HuH-7.5 (cell line): ENCODE measurements at regions not wholly inside any gene's neighbourhood (a gene's known extent, or its start where the extent isn't known, plus 50 kb on each side); places are given as distances from the start of the nearest gene placed in this dataset.

Experiments
- DNase-seq: peaks from one replicate; pipeline ENCODE4 v3.0.0; 2011; ENCODE audit warnings: low spot score

GRCh38 chr2:71936076-71937030 lies 211.3 kb downstream of the CYP26B1 start:
- no peak for DNase-seq

DNA sequence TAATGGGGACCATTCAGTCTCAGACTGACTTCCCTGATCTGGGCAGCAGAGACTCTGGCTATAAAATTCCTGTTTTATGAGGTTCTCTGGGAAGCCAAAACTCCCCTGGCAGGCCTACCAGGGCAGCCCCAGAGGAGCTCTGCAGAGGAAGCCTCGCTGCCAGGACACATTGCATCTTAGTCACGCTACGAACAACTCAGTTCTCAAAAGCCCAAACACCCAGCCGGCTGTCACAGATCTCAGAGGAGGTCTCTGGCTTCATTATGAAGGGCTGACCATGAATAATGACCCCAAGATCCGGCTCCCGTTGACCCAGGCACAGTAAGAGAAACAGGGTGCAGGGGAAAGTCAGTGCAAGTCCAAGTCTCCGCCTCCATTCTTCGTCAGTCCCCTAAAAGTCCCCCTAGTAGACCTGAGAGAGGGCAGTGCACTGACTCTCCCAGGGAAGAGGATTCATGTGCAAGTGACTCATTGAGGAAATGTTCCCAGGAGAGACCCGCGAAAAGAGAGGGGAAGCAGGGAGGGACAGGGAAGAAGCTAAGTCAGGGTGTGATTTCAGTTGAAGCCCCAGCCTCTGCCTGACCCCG lies 212.3 kb downstream of the CYP26B1 start:
- no peak for DNase-seq

- no peak for DNase-seq
These were observed 212.9 kb downstream of the CYP26B1 start for GRCh38 chr2:71934595-71935261.

- DNase-seq = no peak
These were observed 213.4 kb downstream of the CYP26B1 start for GRCh38 chr2:71934320-71934593.

DNA sequence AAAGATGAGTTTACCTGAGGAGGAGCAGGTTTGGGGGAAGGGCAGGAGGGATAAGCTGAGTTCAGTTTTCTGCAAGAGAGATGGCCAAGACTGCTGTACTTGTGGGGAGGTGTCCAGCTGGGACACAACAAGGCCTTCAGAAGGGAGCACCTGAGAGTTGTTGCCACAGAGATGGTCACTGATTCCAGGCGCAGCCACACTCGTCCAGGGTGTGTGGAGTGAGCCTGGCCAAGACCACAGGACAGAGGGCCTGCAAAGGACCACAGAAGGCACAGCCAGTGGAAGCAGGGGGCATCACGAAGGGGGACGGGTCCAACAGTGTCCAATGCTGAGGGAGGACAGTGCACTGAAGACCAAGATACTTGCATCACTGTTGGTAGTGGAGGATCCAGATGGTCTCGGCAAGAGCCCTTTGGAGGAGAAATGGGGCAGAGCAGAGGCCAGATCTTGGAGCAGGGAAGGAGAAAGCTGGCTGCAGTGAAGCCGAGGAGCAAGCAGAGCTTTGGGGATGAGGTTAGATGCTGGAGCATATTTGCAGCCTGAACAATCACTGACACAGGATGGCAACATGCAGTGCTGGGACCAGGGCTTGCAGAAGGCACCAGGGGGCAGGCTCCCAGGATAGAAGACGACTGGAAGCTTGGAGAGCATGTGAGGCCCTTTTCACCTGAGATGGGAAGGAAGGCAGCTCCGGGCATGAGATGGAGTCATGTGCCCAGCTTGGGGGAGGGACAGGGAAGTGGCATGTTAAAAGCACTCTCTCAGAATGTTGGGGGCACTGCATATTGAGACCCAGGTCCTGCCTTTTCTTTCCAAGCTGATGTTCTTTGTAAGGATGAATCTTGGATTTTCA lies 214.0 kb downstream of the CYP26B1 start:
- peak; percentile 50 for DNase-seq

GRCh38 chr2:71932780-71933466 lies 214.7 kb downstream of the CYP26B1 start:
- no peak for DNase-seq

DNA sequence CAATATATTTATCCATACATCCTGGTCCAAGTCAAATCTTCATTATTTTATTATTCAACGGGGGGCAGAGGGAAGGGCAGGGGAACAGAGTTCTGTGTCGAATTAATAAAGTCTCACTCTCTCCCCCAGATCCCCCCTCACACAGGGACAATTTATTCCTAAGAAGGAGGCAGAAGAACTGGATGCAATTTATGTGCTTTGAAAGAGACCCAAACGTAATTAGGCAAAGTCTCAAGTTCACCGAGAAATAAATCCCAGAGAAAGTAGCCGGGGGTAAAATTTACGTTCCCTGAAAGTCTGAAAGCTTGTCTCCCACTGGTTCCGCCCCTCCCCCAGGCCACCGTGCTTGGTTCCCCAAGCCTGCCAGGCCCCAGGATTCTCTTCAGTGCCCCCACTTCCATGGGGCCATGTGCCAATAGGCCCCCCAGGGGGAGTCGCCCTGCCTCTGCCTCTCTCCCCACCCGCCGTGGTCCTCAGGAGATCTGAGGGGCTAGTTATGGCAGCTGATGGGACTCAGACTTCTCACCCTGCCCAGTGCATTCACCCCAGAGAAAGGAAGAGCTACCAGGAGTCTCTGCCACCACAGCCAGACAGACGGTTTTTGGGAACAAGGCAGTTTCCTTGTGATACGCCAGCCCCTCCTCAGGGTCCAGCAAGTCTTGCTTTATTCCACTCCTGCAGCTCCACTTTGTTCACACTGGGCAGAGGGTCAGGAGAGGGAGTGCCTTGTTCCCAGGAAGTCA lies 215.5 kb downstream of the CYP26B1 start:
- no peak for DNase-seq

DNA sequence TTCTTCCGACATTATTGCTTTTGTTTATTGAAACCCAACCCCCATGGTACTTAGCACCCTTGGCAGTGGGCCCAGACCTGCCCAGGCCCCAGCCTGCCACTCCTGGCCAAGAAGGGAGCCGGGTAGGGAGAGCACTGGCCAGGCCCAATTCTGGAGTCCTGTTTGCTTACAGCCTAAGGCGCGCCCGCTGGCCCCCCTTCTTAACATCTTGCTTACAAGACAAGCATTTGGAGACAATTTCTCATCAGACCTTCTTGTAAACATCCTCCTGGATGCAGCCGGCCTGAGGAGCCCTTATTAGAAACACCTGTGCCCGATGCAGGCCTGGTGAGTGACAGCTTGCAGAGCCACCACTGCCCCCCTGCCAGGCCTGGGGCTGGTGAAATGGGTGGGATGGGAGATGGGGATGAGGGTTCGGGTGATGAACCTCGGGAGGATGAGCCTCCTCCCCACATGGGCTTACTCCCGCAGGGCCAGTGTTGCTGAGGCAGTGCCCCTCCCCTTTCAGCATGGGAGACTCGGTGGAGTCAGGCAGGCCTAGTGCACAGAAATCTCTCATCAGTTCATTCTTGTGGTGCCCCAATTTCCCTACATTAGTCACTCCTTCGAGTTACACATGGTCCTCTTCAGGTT lies 217.5 kb downstream of the CYP26B1 start:
- DNase-seq = no peak

DNA sequence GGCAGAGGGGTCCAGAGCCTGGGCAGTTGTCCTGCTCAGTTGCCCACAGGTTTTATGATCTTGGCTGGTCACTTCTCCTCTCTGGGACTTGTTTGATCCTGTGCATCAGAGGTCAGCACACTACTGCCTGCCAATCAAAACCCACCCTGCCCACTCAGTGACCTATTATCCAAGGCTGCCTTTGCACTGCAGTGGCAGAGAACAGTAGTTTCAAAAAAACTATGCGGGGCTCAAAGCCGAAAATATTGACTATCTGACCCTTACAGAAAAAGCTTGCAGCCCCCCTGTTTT lies 218.2 kb downstream of the CYP26B1 start:
- no peak for DNase-seq

- no peak for DNase-seq
These were observed 218.8 kb downstream of the CYP26B1 start for GRCh38 chr2:71928734-71929481.

- no peak for DNase-seq
These were observed 219.6 kb downstream of the CYP26B1 start for GRCh38 chr2:71927757-71928715.

DNA sequence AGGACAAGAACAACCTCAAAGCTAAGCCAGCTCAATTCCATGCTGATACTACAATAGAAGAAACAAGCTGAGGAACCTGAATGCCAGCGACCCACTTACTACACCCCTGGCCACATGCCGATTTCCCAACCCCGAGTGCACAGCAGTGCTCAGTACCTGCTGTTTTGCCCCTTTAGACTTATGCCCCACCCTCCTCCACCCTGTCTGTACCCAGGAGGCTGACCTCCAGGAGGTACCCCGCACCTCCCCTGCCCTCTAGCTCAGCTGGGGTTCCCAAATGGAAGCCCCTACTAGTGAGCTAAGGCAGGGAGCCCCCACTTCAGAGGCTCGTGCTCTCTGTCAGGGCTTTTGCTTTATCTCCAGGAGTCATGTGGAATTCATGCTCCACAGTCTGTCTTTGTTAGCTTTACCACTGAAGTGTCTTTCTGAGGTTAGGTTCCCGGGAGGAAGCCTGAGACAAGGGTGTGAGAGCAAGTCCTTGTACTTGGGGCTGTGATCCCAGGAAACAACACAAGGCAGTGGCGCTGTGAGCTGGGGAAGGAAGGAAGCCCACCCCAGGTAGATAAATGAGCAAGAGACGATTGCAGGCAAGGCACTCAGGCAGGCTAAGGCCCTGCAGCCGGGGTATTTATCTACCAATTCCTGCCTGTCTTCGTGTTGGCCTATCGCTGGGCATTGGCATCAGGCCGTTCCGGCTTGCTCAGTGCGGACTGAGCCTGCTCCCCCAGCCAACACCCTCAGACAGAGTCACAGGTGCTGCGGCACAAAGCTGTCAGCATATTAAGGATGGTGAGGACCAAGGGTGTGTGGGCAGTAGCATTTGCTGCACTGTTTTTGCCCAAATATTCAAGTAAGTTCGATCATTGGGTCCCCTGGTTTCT lies 220.5 kb downstream of the CYP26B1 start:
- DNase-seq = no peak

DNA sequence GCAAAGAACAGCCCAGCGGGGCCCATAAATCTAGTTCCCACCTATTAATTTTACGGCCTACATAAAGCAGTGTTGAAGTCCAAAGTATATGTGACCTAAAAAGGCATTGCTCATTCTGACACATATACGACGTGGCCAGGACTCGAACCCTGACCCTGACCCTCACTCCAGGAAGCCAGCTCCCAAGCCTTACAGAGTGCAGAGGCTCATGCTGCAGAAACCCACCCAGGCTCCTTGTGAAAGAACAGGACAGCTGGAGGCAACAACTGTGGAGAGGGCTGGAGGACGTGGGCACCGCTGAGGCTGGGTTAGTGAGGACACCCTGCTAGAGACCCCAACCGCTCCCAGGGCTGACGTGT lies 221.6 kb downstream of the CYP26B1 start:
- DNase-seq = no peak

DNA sequence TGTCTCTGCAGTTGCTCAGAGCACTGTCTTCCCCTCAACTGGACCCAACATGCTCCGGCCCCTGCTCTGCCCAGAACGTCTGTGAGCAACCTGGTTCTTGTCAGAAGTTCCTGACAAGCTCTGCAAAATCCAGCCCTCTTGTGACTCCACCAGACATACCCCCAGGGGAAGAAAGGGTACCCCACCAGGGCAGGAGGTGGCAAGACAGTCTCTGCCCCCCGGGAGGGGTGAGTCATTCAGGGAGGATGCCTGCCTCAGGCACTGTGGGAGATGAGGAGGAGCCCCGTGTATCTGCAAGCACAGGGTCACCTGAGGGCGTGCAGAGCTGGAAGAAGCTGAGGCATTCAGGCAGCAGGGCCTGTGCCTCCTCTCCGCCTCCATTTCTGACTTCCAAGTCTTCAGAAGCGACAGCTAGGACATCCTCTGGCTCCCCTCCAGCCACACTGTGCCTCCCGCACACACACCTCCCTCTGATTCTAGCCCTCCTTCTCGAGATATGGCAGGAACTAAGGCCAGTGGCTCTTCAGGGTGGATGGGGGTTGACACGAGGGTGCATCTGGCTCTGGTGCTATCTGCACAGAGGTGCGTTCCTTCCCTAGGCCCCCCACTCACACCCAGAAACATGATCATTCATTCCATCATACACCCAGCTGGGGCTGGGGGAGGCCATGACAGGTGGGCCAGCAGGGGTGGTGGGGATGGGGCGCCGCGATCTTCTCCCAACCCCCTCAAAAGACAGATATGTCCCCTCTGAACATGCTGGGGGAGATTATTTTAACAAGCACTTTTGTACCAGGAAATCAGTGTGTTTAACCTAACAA lies 222.2 kb downstream of the CYP26B1 start:
- DNase-seq = no peak

- peak; percentile 64 for DNase-seq
These were observed 223.7 kb downstream of the CYP26B1 start for GRCh38 chr2:71923887-71924533.

DNA sequence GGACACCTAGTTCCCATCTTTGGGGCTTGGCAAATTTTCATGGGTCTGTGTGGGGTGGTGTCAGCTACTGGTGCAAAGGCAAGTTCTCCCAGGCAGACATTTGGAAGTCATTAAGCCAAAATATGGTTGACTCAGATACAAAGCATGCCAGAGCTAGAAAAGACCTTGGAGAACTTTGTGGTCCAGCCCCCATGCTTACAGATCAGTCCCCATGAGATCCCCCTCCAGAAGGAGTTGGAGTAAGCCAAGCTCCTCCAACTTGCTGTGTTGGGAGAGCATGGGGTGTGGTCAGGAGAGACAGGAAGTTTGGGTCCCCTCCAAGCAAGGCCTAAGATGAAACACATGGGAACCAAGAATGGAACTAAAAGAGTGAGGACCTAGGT lies 224.5 kb downstream of the CYP26B1 start:
- DNase-seq = no peak
